NCI-H524 treated with DMSO at 0.1 percent for 48 hours (cell line): ENCODE measurements at regions not wholly inside any gene's neighbourhood (a gene's known extent, or its start where the extent isn't known, plus 50 kb on each side); places are given as distances from the start of the nearest gene placed in this dataset.

ENCODE experiments used
- DNase-seq: peaks from one replicate; lab custom pipeline; 2025; lab: John Stamatoyannopoulos, UW

DNA sequence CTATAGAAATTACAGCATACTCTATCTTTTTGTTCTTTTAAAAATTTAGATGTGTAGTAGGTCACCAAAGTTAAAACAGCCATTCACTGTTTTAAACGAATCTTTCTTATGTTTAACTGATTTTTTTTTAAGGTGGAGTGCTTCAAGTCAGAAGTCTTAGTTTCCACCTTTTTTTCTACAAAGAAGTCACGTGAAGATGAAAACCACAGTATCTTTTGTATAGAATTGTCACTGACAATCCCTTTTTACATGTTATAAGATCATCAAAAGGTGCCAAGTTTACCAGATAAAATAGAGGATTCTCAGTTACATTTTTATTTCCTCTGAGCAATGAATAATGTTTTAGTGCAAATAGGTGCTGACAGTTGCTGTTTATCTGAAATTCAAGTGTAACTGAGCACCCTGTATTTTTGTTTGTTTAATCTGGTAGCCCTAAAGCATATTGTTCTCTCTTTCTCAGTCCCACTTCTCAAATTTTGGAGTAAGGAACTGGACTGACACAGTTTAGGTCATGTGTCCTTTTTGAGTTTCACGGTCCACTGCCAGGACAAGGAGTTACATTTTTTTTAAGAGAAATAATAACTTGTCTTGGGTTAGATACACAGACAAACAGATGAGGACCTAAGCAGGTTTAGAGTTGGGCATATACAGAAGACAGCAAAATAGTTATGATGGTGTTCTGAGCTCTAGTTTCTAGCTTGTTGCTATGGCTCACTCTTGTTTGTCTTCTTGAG lies 233.2 kb upstream of the MBL2 start:
- DNase-seq = no peak

- DNase-seq = no peak
Measured at GRCh38 chr10:53003094-53003493, 230.5 kb upstream of the MBL2 start.

GRCh38 chr10:52999681-53000080 lies 227.1 kb upstream of the MBL2 start:
- no peak for DNase-seq

- DNase-seq = no peak
Measured at GRCh38 chr10:52999258-52999657, 226.7 kb upstream of the MBL2 start.

GRCh38 chr10:52997007-52997406 lies 224.4 kb upstream of the MBL2 start:
- no peak for DNase-seq

DNA sequence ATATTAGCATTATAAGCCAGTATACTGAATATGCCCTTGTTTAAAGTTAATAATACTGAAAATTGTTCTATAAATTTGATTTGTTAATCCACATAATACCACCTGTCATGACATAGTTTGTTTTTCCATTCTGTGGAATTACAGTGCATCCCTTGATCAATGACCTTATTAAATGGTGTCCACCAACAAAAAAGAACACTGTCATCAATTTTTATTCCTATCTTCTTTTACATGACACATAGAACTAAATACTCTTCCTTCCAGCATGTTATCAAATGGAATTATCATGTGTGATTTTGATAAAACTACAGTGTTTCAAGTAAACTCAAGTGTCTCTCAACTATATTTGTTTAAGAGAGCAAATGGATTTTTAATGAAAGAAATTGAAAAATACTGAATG lies 221.8 kb upstream of the MBL2 start:
- no peak for DNase-seq

GRCh38 chr10:52993109-52993508 lies 220.5 kb upstream of the MBL2 start:
- no peak for DNase-seq

DNA sequence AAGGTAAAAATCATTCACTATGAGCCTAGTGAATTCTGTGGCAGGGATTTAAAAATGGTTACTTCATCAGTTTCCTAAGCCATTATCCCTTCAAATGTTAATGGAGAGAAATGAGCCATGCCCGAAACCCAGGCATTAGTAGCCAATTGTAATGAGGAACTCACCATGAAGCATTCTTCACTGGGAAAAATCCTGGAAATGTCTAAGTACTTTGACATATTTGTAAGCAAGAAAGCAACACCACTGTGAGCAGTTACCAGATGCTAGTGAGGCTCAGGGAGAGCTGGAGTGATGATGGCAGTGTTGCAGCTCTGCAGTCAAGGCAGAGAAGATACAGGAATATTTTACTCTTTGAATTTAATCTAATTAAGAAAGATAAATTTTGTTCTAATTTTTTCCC lies 220.0 kb upstream of the MBL2 start:
- DNase-seq = no peak

DNA sequence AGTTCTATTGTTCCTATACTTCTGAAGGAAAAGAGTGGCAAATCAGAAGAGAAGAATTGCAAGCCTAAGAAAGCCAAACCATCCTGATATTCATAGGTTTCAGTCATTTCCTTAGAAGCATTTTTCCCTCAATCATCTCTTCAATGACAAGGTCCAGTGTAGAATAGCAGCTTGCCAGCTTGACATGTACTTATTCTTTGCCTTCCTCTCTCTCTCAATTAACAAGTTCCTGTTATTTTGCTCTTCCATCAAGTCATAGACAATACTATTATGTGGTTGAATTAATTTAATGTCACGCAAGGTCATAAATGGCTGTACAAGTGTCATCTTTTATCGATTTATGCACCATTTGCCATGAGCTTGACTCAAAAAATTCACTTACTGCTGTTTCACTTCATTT lies 216.3 kb upstream of the MBL2 start:
- DNase-seq = no peak

DNA sequence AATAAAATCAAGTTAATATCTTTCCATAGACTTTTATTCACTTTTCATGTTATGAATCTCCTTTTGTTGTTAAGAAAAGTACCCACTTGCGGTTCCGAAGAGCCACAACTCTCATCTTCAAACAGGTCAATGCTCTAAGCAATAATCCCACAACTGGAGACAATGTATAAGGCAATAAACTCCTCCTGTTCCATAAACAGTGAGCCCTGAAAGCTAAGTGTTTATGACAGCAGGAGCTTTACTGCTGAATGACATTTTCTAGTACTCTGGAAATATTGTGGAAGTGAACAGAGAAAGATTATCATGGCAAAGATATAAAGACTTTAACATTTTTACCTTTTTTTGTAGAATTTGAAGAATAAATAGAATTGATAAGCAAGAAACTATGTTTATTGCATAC lies 213.5 kb upstream of the MBL2 start:
- no peak for DNase-seq

GRCh38 chr10:52984169-52984568 lies 211.6 kb upstream of the MBL2 start:
- no peak for DNase-seq

DNA sequence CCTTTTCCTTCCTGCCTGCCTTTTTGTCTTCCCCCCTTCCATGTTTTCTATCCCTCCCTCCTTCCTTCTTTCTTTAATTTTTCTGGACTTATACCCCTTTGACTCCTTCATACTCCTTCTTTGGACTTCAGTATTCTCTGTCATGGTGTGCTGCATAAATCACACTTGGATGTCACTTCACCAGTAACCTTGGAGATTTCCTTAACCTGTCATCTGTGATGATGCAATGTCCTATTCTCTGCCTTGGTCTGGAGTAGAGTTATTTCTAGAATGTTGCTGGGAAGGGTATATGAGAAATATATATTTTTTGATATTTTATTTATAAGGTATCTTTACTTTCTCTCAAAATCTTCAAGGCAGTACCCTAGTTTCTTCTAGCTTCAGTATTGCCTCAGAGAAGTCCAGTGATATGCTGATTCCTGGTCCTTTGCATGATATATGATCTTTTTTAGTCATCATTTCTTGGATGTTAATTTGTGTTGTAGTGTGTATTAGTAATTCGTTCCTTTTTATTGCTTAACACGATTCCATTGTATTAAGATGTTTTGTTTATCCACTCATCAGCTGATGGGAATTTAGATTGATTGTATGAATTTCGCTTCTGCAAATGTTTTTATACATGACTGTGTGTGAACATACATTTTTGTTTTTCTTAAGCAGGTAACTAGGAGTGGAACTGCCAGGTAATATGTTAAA lies 206.9 kb upstream of the MBL2 start:
- DNase-seq = no peak

DNA sequence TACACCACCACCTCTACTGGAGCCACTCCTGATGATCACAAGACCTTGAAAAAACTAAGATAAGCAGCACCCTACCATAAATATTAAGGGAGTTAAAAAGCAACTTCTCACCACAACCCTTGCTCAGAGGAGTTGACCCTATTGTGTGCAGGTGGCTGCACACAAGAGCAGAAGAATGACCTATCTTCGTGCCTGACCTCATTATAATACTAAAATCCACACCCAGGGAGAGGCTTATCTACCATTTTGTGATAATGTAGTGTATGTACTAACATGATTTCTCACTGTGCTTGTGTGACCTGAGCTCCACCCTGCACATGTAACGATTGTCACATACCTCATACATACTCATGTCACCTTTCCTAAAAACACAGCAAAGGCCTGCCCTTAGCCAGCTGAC lies 205.0 kb upstream of the MBL2 start:
- DNase-seq = no peak

GRCh38 chr10:52967806-52968795 lies 195.5 kb upstream of the MBL2 start:
- DNase-seq = no peak

- DNase-seq = no peak
Measured at GRCh38 chr10:52966904-52967303, 194.3 kb upstream of the MBL2 start.

GRCh38 chr10:52965938-52966401 lies 193.4 kb upstream of the MBL2 start:
- DNase-seq = no peak

DNA sequence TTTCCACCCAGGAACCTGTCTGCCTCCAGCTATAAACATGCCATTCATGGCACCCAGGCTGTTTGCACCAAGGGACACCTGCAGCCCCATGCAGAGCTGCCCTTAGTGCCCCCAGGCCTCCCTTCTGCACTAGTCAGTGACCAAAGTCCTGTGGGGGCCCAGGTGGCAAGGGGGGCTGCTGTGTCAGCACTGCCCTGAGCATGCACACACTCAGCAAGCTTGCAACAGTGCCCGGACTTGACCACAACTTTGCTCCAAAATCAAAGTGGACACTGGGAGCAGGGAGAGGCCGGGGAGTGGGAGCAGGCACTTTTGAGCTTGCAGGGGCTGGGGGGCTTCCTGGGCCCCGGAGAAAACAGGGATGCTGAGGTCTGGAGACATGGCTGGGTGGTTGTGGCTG lies 192.9 kb upstream of the MBL2 start:
- no peak for DNase-seq

GRCh38 chr10:52961323-52961722 lies 188.7 kb upstream of the MBL2 start:
- DNase-seq = no peak

DNA sequence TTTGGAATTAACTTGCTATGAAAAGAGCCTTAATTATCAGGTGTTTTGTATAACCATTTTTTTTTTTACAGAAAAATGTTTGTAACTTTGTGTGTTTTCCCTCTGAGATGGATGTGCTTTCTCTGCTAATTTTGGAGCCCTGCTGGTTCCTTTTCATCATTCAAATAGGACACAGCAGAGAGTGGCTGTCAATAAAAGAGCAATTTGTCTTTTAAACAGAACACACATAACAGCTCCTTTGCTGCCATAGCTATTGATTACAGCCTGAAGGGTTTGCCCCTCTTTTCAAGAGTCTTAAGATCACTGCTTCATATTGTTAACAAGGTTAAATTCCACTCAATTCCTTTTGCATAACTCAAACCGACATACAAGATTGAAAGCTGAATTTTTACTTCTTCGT lies 187.2 kb upstream of the MBL2 start:
- no peak for DNase-seq

DNA sequence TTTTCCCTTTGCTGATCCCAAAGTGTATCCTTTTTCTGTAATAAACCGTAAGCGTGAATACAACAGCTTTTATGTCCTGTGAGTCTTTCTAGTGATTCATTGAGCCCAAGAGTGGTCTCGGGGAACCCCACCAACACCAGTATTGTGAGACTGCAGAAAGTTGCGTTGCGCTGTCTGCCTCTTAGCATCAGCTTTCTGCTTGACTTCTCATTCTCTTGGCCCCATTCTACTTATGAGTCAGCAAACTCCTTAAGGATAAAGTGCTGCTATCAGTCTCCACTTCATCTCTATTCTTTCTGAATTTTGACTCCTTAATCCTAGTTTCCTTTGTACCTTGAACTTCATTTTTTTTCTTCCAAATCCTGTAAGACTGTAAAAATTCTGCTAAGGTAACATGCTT lies 184.3 kb upstream of the MBL2 start:
- no peak for DNase-seq

- no peak for DNase-seq
Measured at GRCh38 chr10:52956461-52956860, 183.9 kb upstream of the MBL2 start.

- no peak for DNase-seq
Measured at GRCh38 chr10:52955337-52955736, 182.8 kb upstream of the MBL2 start.

- DNase-seq = no peak
Measured at GRCh38 chr10:52954407-52954806, 181.8 kb upstream of the MBL2 start.
